MV-4-11 (cell line): ENCODE measurements at regions not wholly inside any gene's neighbourhood (a gene's known extent, or its start where the extent isn't known, plus 50 kb on each side); places are given as distances from the start of the nearest gene placed in this dataset.

Experiments used
- DNase-seq: peaks from one replicate; lab custom pipeline; 2025; lab: John Stamatoyannopoulos, UW

GRCh38 chr3:147757866-147758265 lies 348.7 kb downstream of the ZIC1 start:
- DNase-seq: no peak

GRCh38 chr3:147758771-147759170 lies 349.6 kb downstream of the ZIC1 start:
- no peak for DNase-seq

- DNase-seq: no peak
Measured at GRCh38 chr3:147760085-147760484, 350.9 kb downstream of the ZIC1 start.

- no peak for DNase-seq
Measured at GRCh38 chr3:147760941-147761340, 351.8 kb downstream of the ZIC1 start.

- DNase-seq: no peak
Measured at GRCh38 chr3:147773116-147773630, 364.0 kb downstream of the ZIC1 start.

GRCh38 chr3:147775411-147775810 lies 366.2 kb downstream of the ZIC1 start:
- DNase-seq: no peak

- no peak for DNase-seq
Measured at GRCh38 chr3:147775816-147776530, 366.8 kb downstream of the ZIC1 start.

GRCh38 chr3:147793841-147794240 lies 384.7 kb downstream of the ZIC1 start:
- no peak for DNase-seq

- no peak for DNase-seq
Measured at GRCh38 chr3:147794596-147794995, 385.4 kb downstream of the ZIC1 start.

GRCh38 chr3:147795418-147795817 lies 386.3 kb downstream of the ZIC1 start:
- no peak for DNase-seq

- DNase-seq: no peak
Measured at GRCh38 chr3:147797095-147797494, 387.9 kb downstream of the ZIC1 start.

- DNase-seq: no peak
Measured at GRCh38 chr3:147799601-147800000, 390.4 kb downstream of the ZIC1 start.

- DNase-seq: no peak
Measured at GRCh38 chr3:147807776-147808175, 398.6 kb downstream of the ZIC1 start.

- no peak for DNase-seq
Measured at GRCh38 chr3:147809206-147809605, 400.0 kb downstream of the ZIC1 start.

- no peak for DNase-seq
Measured at GRCh38 chr3:147812186-147812911, 403.2 kb downstream of the ZIC1 start.

GRCh38 chr3:147813256-147813655 lies 404.1 kb downstream of the ZIC1 start:
- DNase-seq: no peak

GRCh38 chr3:147816752-147817151 lies 407.6 kb downstream of the ZIC1 start:
- no peak for DNase-seq

GRCh38 chr3:147832611-147833010 lies 423.4 kb downstream of the ZIC1 start:
- DNase-seq: no peak

GRCh38 chr3:147836330-147836729 lies 427.2 kb downstream of the ZIC1 start:
- DNase-seq: no peak

GRCh38 chr3:147838652-147839051 lies 429.5 kb downstream of the ZIC1 start:
- DNase-seq: no peak

- no peak for DNase-seq
Measured at GRCh38 chr3:147843331-147843730, 434.2 kb downstream of the ZIC1 start.

- DNase-seq: no peak
Measured at GRCh38 chr3:147846293-147846692, 437.1 kb downstream of the ZIC1 start.

GRCh38 chr3:147846854-147847478 lies 437.8 kb downstream of the ZIC1 start:
- DNase-seq: no peak
